22Rv1 (cell line): ENCODE measurements at regions not wholly inside any gene's neighbourhood (a gene's known extent, or its start where the extent isn't known, plus 50 kb on each side); places are given as distances from the start of the nearest gene placed in this dataset.

Experiments used
- H3K27ac ChIP-seq: fragments of 450-650 bp; 2 replicates; pipeline ENCODE4 v1.5.1; 2017
- CTCF ChIP-seq: fragments of 450-650 bp; IDR thresholded peaks from 2 replicates; pipeline ENCODE4 v1.5.1; 2017; ENCODE audit warnings: mild to moderate bottlenecking
- ZFX ChIP-seq: fragments of 450-650 bp; IDR thresholded peaks from 2 replicates; pipeline ENCODE4 v1.6.1; 2017; ENCODE audit warnings: antibody characterized with exemption, borderline replicate concordance

- TF ChIP-seq ZFX (no peak), CTCF (no peak)
- no peak overlapping the region for H3K27ac ChIP-seq
Observed at GRCh38 chr7:121810831-121811672, 61.9 kb upstream of the PTPRZ1 start.

GRCh38 chr7:121807078-121807477, 65.9 kb upstream of the PTPRZ1 start:
- TF ChIP-seq ZFX (no peak), CTCF (no peak)
- H3K27ac ChIP-seq = no peak overlapping the region

- TF ChIP-seq ZFX (no peak), CTCF (no peak)
- no peak overlapping the region for H3K27ac ChIP-seq
Observed at GRCh38 chr7:121803039-121803438, 69.9 kb upstream of the PTPRZ1 start.

- no peak overlapping the region for H3K27ac ChIP-seq
- TF ChIP-seq ZFX = no peak
- no peak for TF ChIP-seq CTCF
Observed at GRCh38 chr7:121800916-121801675, 71.9 kb upstream of the PTPRZ1 start.

- TF ChIP-seq CTCF (no peak), ZFX (no peak)
- H3K27ac ChIP-seq = no peak overlapping the region
Observed at GRCh38 chr7:121798896-121799295, 74.1 kb upstream of the PTPRZ1 start.

GRCh38 chr7:121798453-121798840, 74.5 kb upstream of the PTPRZ1 start:
- H3K27ac ChIP-seq = no peak overlapping the region
- TF ChIP-seq CTCF = no peak
- no peak for TF ChIP-seq ZFX
